Smooth muscle cell (in vitro differentiated cells): ENCODE measurements at regions not wholly inside any gene's neighbourhood (a gene's known extent, or its start where the extent isn't known, plus 50 kb on each side); places are given as distances from the start of the nearest gene placed in this dataset.

Source experiments
- DNase-seq: peaks from one replicate; lab custom pipeline; 2025; ENCODE audit not compliant: unreplicated experiment; lab: John Stamatoyannopoulos, UW
- H2AFZ ChIP-seq: fragments of 200-600 bp; sonication (generic); 2 replicates; pipeline ENCODE4 v1.6.0; 2016; ENCODE audit warnings: antibody characterized with exemption, low read depth, mild to moderate bottlenecking
- H3F3A ChIP-seq: fragments of 200-600 bp; sonication (generic); 2 replicates; pipeline ENCODE4 v1.6.0; 2017; ENCODE audit warnings: antibody characterized with exemption, low read depth
- H3K27ac ChIP-seq: fragments of 200-600 bp; sonication (generic); 2 replicates; pipeline ENCODE4 v1.5.1; 2016; ENCODE audit warnings: low read depth, mild to moderate bottlenecking
- H3K27me3 ChIP-seq: fragments of 200-600 bp; sonication (generic); 2 replicates; pipeline ENCODE4 v1.6.1; 2016; ENCODE audit warnings: low read depth, mild to moderate bottlenecking
- H3K36me3 ChIP-seq: fragments of 200-600 bp; sonication (generic); 2 replicates; pipeline ENCODE4 v1.5.1; 2016; ENCODE audit warnings: low read depth
- H3K4me1 ChIP-seq: fragments of 200-600 bp; sonication (generic); 2 replicates; pipeline ENCODE4 v1.5.1; 2016; ENCODE audit warnings: low read depth
- H3K4me2 ChIP-seq: fragments of 200-600 bp; sonication (generic); 2 replicates; pipeline ENCODE4 v1.6.0; 2016; ENCODE audit warnings: mild to moderate bottlenecking
- H3K4me3 ChIP-seq: fragments of 200-600 bp; sonication (generic); 2 replicates; pipeline ENCODE4 v1.5.1; 2016; ENCODE audit warnings: mild to moderate bottlenecking
- H3K79me2 ChIP-seq: fragments of 200-600 bp; sonication (generic); 2 replicates; pipeline ENCODE4 v1.6.0; 2016; ENCODE audit warnings: low read depth, mild to moderate bottlenecking
- H3K9ac ChIP-seq: fragments of 200-600 bp; sonication (generic); 2 replicates; pipeline ENCODE4 v1.6.0; 2016; ENCODE audit warnings: low read depth
- H3K9me3 ChIP-seq: fragments of 200-600 bp; sonication (generic); replicated peaks from 2 replicates; pipeline ENCODE4 v1.5.1; 2016; ENCODE audit warnings: low read depth
- H4K20me1 ChIP-seq: fragments of 200-600 bp; sonication (generic); 2 replicates; pipeline ENCODE4 v1.6.0; 2016; ENCODE audit warnings: low read depth
- CTCF ChIP-seq: fragments of 200-600 bp; sonication (generic); IDR thresholded peaks from 2 replicates; pipeline ENCODE4 v1.5.1; 2017; ENCODE audit warnings: borderline replicate concordance, mild to moderate bottlenecking, antibody characterized with exemption; ENCODE audit not compliant: insufficient read depth, poor library complexity, severe bottlenecking
- WGBS: methylation state at CpG from one replicate; pipeline ENCODE4 v1.1.7; 2016; ENCODE audit warnings: low lambda C conversion rate; 5-methylcytosine and 5-hydroxymethylcytosine counted together

- TF ChIP-seq CTCF = no peak
- no peak for DNase-seq
- Histone ChIP-seq H3K4me3 (no peak overlapping the region), H3K4me2 (no peak overlapping the region), H3F3A (no peaks in the 10 kb centered on the region), H3K27ac (no peak overlapping the region), H3K27me3 (no peaks in the 10 kb centered on the region), H3K9ac (no peak overlapping the region), H3K9me3 (no peaks in the 10 kb centered on the region), H2AFZ (no peak overlapping the region), H3K4me1 (no peaks in the 10 kb centered on the region), H4K20me1 (no peaks in the 10 kb centered on the region), H3K36me3 (no peaks in the 10 kb centered on the region), H3K79me2 (no peaks in the 10 kb centered on the region)
- whole genome bisulfite sequencing = 90% methylated on average over 2 of the region's 2 CpGs
Observed at GRCh38 chr2:107735201-107735600, 91.5 kb upstream of the RGPD4 start.

GRCh38 chr2:107737756-107738155, 88.9 kb upstream of the RGPD4 start:
- Histone ChIP-seq H3K4me1 (no peaks in the 10 kb centered on the region), H3F3A (no peaks in the 10 kb centered on the region), H3K27me3 (no peaks in the 10 kb centered on the region), H3K36me3 (no peaks in the 10 kb centered on the region), H3K9ac (no peak overlapping the region), H3K27ac (no peak overlapping the region), H3K4me3 (no peak overlapping the region), H3K79me2 (no peaks in the 10 kb centered on the region), H4K20me1 (no peaks in the 10 kb centered on the region), H2AFZ (no peak overlapping the region), H3K4me2 (no peak overlapping the region), H3K9me3 (no peaks in the 10 kb centered on the region)
- no peak for DNase-seq
- no peak for TF ChIP-seq CTCF

- Histone ChIP-seq H3K4me3 (no peak overlapping the region), H3K9ac (no peak overlapping the region), H3K79me2 (no peaks in the 10 kb centered on the region), H4K20me1 (no peaks in the 10 kb centered on the region), H3K36me3 (no peaks in the 10 kb centered on the region), H3K4me2 (no peak overlapping the region), H3F3A (no peaks in the 10 kb centered on the region), H3K9me3 (no peaks in the 10 kb centered on the region), H3K4me1 (no peaks in the 10 kb centered on the region), H3K27me3 (no peaks in the 10 kb centered on the region), H2AFZ (no peak overlapping the region), H3K27ac (no peak overlapping the region)
- no peak for TF ChIP-seq CTCF
- WGBS = 60% methylated on average over 4 of the region's 4 CpGs
- no peak for DNase-seq
Observed at GRCh38 chr2:107738266-107738665, 88.4 kb upstream of the RGPD4 start.

- Histone ChIP-seq H3K36me3 (no peaks in the 10 kb centered on the region), H2AFZ (no peak overlapping the region), H3K4me2 (no peak overlapping the region), H3K9me3 (no peaks in the 10 kb centered on the region), H4K20me1 (no peaks in the 10 kb centered on the region), H3K27me3 (no peaks in the 10 kb centered on the region), H3F3A (no peaks in the 10 kb centered on the region), H3K79me2 (no peaks in the 10 kb centered on the region), H3K4me3 (no peak overlapping the region), H3K4me1 (no peaks in the 10 kb centered on the region), H3K27ac (no peak overlapping the region), H3K9ac (no peak overlapping the region)
- WGBS = 96% methylated on average over 2 of the region's 2 CpGs
- no peak for TF ChIP-seq CTCF
- no peak for DNase-seq
Observed at GRCh38 chr2:107740300-107740699, 86.4 kb upstream of the RGPD4 start.
